ENCODE measurements at regions not wholly inside any gene's neighbourhood (a gene's known extent, or its start where the extent isn't known, plus 50 kb on each side); places are given as distances from the start of the nearest gene placed in this dataset.

- Histone ChIP-seq H3K27me3 (replicated peaks in 1 of 4; ENCODE audit: control extremely low read depth in 1 of 4, control insufficient read depth in 3 of 4, insufficient read depth in 4 of 4, low read length in 3 of 4) (peaks cover 0 to 4% (median 0%) of the 10 kb centered on the region in 4 experiments), H3K9ac (ENCODE audit: low read length) (no peak overlapping the region)
- TF ChIP-seq CTCF (IDR thresholded peaks at IDR 0.05) (no peak), EZH2 (IDR thresholded peaks at IDR 0.05; ENCODE audit: borderline replicate concordance, insufficient read depth, low read depth, low read length, poor library complexity, severe bottlenecking) (no peak)
These were observed 163.2 kb upstream of the TWIST2 start for GRCh38 chr2:238684362-238685326.

GRCh38 chr2:238685327-238685709, 162.6 kb upstream of the TWIST2 start:
- no peak overlapping the region for H2AFZ ChIP-seq (ENCODE audit: insufficient read depth, low read depth, low read length, poor library complexity, severe bottlenecking)
- no peaks in the 10 kb centered on the region for H3K79me2 ChIP-seq (ENCODE audit: control insufficient read depth, insufficient read depth, low read length)
- CTCF ChIA-PET = no interaction called here
- Mint-ChIP-seq H3K4me3 (no peak overlapping the region), H3K27me3 (peaks cover 24% of the 10 kb centered on the region), H3K27ac (no peak overlapping the region), H3K4me1 (no peaks in the 10 kb centered on the region), H3K9me3 (ENCODE audit: insufficient read depth) (no peaks in the 10 kb centered on the region)
- peaks cover 0 to 4% (median 0%) of the 10 kb centered on the region in 4 experiments for H3K27me3 ChIP-seq (replicated peaks in 1 of 4; ENCODE audit: control extremely low read depth in 1 of 4, control insufficient read depth in 3 of 4, insufficient read depth in 4 of 4, low read length in 3 of 4)
- DNase-seq (no peak), ATAC-seq (ENCODE audit: low read depth) (no peak)
- no peaks in the 10 kb centered on the region for H4K20me1 ChIP-seq (ENCODE audit: control insufficient read depth, insufficient read depth, low read length, poor library complexity, severe bottlenecking)
- H3K9ac ChIP-seq (ENCODE audit: low read length) = no peak overlapping the region
- TF ChIP-seq CTCF (IDR thresholded peaks at IDR 0.05) (no peak), EZH2 (IDR thresholded peaks at IDR 0.05; ENCODE audit: borderline replicate concordance, insufficient read depth, low read depth, low read length, poor library complexity, severe bottlenecking) (no peak)
- no peaks in the 10 kb centered on the region for H3K4me1 ChIP-seq (ENCODE audit: control insufficient read depth in 2 of 2, insufficient read depth in 2 of 2, low read length in 2 of 2)
- intact Hi-C loops (cut with micrococcal nuclease) = no loop called here
- H3K4me3 ChIP-seq (ENCODE audit: control extremely low read depth in 1 of 5, extremely low read depth in 1 of 5, insufficient read depth in 1 of 5, low read depth in 2 of 5, low read length in 4 of 5) = no peak overlapping the region
- WGBS (ENCODE audit: insufficient coverage) = 88% methylated on average over 1 of the region's 4 CpGs
- H3K4me2 ChIP-seq (replicated peaks; ENCODE audit: low read depth, low read length, poor library complexity, severe bottlenecking) = no peak overlapping the region
- no peaks in the 10 kb centered on the region for H3K9me3 ChIP-seq (ENCODE audit: control extremely low read depth in 1 of 3, control insufficient read depth in 2 of 3, insufficient read depth in 1 of 3, low read length in 2 of 3)
- no peaks in the 10 kb centered on the region for H3K36me3 ChIP-seq (replicated peaks in 1 of 2; ENCODE audit: control extremely low read depth in 1 of 2, control insufficient read depth in 1 of 2, extremely low read depth in 1 of 2, insufficient read depth in 2 of 2, low read length in 1 of 2)
- no peak overlapping the region for H3K27ac ChIP-seq (ENCODE audit: low read length in 2 of 2)
- POLR2A ChIA-PET = no interaction called here

More at GRCh38 chr2:238684362-238685326, 163.2 kb upstream of the TWIST2 start:
- no peak overlapping the region for H3K4me3 ChIP-seq (ENCODE audit: control extremely low read depth in 1 of 5, extremely low read depth in 1 of 5, insufficient read depth in 1 of 5, low read depth in 2 of 5, low read length in 4 of 5)
- no peaks in the 10 kb centered on the region for H3K79me2 ChIP-seq (ENCODE audit: control insufficient read depth, insufficient read depth, low read length)
- no peak for ATAC-seq (ENCODE audit: low read depth)
- intact Hi-C loops (cut with micrococcal nuclease) = no loop called here
- H3K4me2 ChIP-seq (replicated peaks; ENCODE audit: low read depth, low read length, poor library complexity, severe bottlenecking) = no peak overlapping the region
- H2AFZ ChIP-seq (ENCODE audit: insufficient read depth, low read depth, low read length, poor library complexity, severe bottlenecking) = no peak overlapping the region
- no peak for DNase-seq
- peaks cover 24% of the 10 kb centered on the region for H3K27me3 Mint-ChIP-seq
- ChIA-PET CTCF (no interaction called here), POLR2A (no interaction called here)
- H3K27ac Mint-ChIP-seq = no peak overlapping the region
- H3K9me3 Mint-ChIP-seq (ENCODE audit: insufficient read depth) = no peaks in the 10 kb centered on the region
- H3K9me3 ChIP-seq (ENCODE audit: control extremely low read depth in 1 of 3, control insufficient read depth in 2 of 3, insufficient read depth in 1 of 3, low read length in 2 of 3) = peaks cover 0 to 2% (median 0%) of the 10 kb centered on the region in 3 donors
- H3K4me3 Mint-ChIP-seq = no peak overlapping the region
- no peaks in the 10 kb centered on the region for H3K4me1 ChIP-seq (ENCODE audit: control insufficient read depth in 2 of 2, insufficient read depth in 2 of 2, low read length in 2 of 2)
- no peaks in the 10 kb centered on the region for H3K36me3 ChIP-seq (replicated peaks in 1 of 2; ENCODE audit: control extremely low read depth in 1 of 2, control insufficient read depth in 1 of 2, extremely low read depth in 1 of 2, insufficient read depth in 2 of 2, low read length in 1 of 2)
- H3K4me1 Mint-ChIP-seq = no peaks in the 10 kb centered on the region
- WGBS (ENCODE audit: insufficient coverage) = 83% methylated on average over 2 of the region's 8 CpGs
- no peaks in the 10 kb centered on the region for H4K20me1 ChIP-seq (ENCODE audit: control insufficient read depth, insufficient read depth, low read length, poor library complexity, severe bottlenecking)
- H3K27ac ChIP-seq (ENCODE audit: low read length in 2 of 2) = no peak overlapping the region

All from B cell (primary cell).